Hepatocyte (in vitro differentiated cells): ENCODE measurements at regions not wholly inside any gene's neighbourhood (a gene's known extent, or its start where the extent isn't known, plus 50 kb on each side); places are given as distances from the start of the nearest gene placed in this dataset.

Experiments used
- DNase-seq: peaks from one replicate; pipeline ENCODE4 v3.0.0-alpha.2; 2016; ENCODE audit warnings: low spot score
- H2AFZ ChIP-seq: fragments of 200-600 bp; sonication (generic); 2 replicates; pipeline ENCODE4 v1.6.0; 2016; ENCODE audit warnings: antibody characterized with exemption, mild to moderate bottlenecking
- H3K27ac ChIP-seq: fragments of 200-600 bp; sonication (generic); 2 replicates; pipeline ENCODE4 v1.5.1; 2016; ENCODE audit warnings: mild to moderate bottlenecking
- H3K27me3 ChIP-seq: fragments of 200-600 bp; sonication (generic); 2 replicates; pipeline ENCODE4 v1.6.1; 2016
- H3K36me3 ChIP-seq: fragments of 200-600 bp; sonication (generic); replicated peaks from 2 replicates; pipeline ENCODE4 v1.5.1; 2016; ENCODE audit warnings: low read depth; ENCODE audit not compliant: insufficient read depth
- H3K4me1 ChIP-seq: fragments of 200-600 bp; sonication (generic); 2 replicates; pipeline ENCODE4 v1.5.1; 2016; ENCODE audit warnings: mild to moderate bottlenecking, moderate library complexity; ENCODE audit not compliant: insufficient read depth
- H3K4me2 ChIP-seq: fragments of 200-600 bp; sonication (generic); 2 replicates; pipeline ENCODE4 v1.6.0; 2016
- H3K4me3 ChIP-seq: fragments of 200-600 bp; sonication (generic); 2 replicates; pipeline ENCODE4 v1.5.1; 2016; ENCODE audit warnings: mild to moderate bottlenecking
- H3K79me2 ChIP-seq: fragments of 200-600 bp; sonication (generic); 2 replicates; pipeline ENCODE4 v1.6.0; 2017; ENCODE audit warnings: mild to moderate bottlenecking
- H3K9me2 ChIP-seq: fragments of 200-600 bp; sonication (generic); replicated peaks from 2 replicates; pipeline ENCODE4 v1.6.0; 2017; ENCODE audit warnings: mild to moderate bottlenecking; ENCODE audit not compliant: insufficient read depth
- H3K9me3 ChIP-seq: fragments of 200-600 bp; sonication (generic); 2 replicates; pipeline ENCODE4 v1.5.1; 2016; ENCODE audit warnings: low read depth, mild to moderate bottlenecking
- H4K20me1 ChIP-seq: fragments of 200-600 bp; sonication (generic); 2 replicates; pipeline ENCODE4 v1.6.0; 2016; ENCODE audit warnings: mild to moderate bottlenecking; ENCODE audit not compliant: insufficient read depth, poor library complexity, severe bottlenecking
- CTCF ChIP-seq: fragments of 200-600 bp; sonication (generic); IDR thresholded peaks from 2 replicates; pipeline ENCODE4 v1.5.1; 2016; ENCODE audit warnings: antibody characterized with exemption, mild to moderate bottlenecking; ENCODE audit not compliant: poor library complexity
- EZH2 ChIP-seq: fragments of 200-600 bp; sonication (generic); IDR thresholded peaks from 2 replicates; pipeline ENCODE4 v1.6.1; 2016; ENCODE audit warnings: antibody characterized with exemption, mild to moderate bottlenecking, borderline replicate concordance
- EZH2phosphoT487 ChIP-seq: fragments of 200-600 bp; sonication (generic); IDR thresholded peaks from one replicate; pipeline ENCODE4 v1.6.1; 2018; ENCODE audit warnings: antibody characterized with exemption, mild to moderate bottlenecking, low read depth, moderate library complexity; ENCODE audit not compliant: unreplicated experiment, severe bottlenecking
- WGBS: methylation state at CpG from one replicate; pipeline ENCODE4 v1.1.6; 2016; ENCODE audit warnings: low lambda C conversion rate; ENCODE audit errors: missing lambda C conversion rate; 5-methylcytosine and 5-hydroxymethylcytosine counted together

DNA sequence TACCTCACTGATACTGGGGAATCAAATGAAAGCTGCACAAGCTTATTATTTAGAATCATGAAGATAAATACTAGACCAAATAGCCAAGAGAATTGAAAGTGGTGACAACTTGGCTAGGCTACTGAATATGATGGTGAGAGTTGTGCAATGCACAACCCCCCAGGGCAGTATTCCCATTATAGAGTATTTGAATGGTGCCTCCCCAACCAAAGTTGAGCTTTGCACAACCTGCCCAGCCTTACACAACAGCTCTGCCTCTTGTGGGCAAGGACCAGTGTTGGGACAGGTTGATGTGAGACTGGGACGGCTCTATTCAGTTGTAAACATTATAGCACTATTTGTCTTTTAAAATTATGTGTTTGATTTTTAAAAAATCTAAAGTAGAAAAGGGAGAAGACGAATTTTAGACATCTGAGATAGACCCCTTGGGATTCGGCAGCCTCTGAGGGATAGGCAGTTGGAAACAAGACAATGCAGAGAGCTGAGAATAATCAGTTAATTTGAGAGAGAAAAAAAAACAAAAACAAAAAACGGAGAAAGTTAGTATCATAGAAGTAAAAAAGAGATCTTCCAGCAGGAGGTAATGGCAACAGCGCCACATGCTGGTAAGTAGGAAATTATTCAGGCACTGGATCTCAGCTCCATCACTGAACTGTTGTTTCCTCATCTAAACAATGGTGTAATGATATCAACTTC lies 91.0 kb upstream of the KCNA3 start:
- Histone ChIP-seq H3K4me1 (no peaks in the 10 kb centered on the region), H3K4me2 (no peak overlapping the region), H3K79me2 (no peaks in the 10 kb centered on the region), H3K36me3 (no peaks in the 10 kb centered on the region), H3K27me3 (peaks cover 12% of the 10 kb centered on the region), H3K9me2 (no peaks in the 10 kb centered on the region), H4K20me1 (no peaks in the 10 kb centered on the region), H2AFZ (no peak overlapping the region), H3K4me3 (no peak overlapping the region), H3K9me3 (no peaks in the 10 kb centered on the region), H3K27ac (no peak overlapping the region)
- peak; percentile 65 for DNase-seq
- 18% methylated on average over 5 of the region's 5 CpGs for WGBS
- TF ChIP-seq CTCF: peak; percentile 79
- TF ChIP-seq EZH2phosphoT487: no peak

- Histone ChIP-seq H3K27ac (no peak overlapping the region), H3K4me2 (no peak overlapping the region), H3K4me3 (no peak overlapping the region), H3K27me3 (peaks cover 18% of the 10 kb centered on the region), H4K20me1 (no peaks in the 10 kb centered on the region), H3K4me1 (no peaks in the 10 kb centered on the region), H3K9me3 (no peaks in the 10 kb centered on the region), H3K9me2 (no peaks in the 10 kb centered on the region), H2AFZ (no peak overlapping the region), H3K36me3 (no peaks in the 10 kb centered on the region), H3K79me2 (no peaks in the 10 kb centered on the region)
- WGBS: 84% methylated on average over 4 of the region's 4 CpGs
- no peak for DNase-seq
- TF ChIP-seq EZH2phosphoT487 (no peak), CTCF (no peak)
These were observed 88.4 kb upstream of the KCNA3 start for GRCh38 chr1:110763149-110763548.

GRCh38 chr1:110760321-110760720 lies 85.6 kb upstream of the KCNA3 start:
- no peaks in the 10 kb centered on the region for H4K20me1 ChIP-seq
- DNase-seq: no peak
- no peak overlapping the region for H2AFZ ChIP-seq
- WGBS: 70% methylated on average over 2 of the region's 2 CpGs
- peaks cover 20% of the 10 kb centered on the region for H3K27me3 ChIP-seq
- no peaks in the 10 kb centered on the region for H3K79me2 ChIP-seq
- H3K4me1 ChIP-seq: no peaks in the 10 kb centered on the region
- no peaks in the 10 kb centered on the region for H3K9me3 ChIP-seq
- no peak overlapping the region for H3K27ac ChIP-seq
- TF ChIP-seq EZH2phosphoT487 (no peak), EZH2 (no peak), CTCF (no peak)
- no peaks in the 10 kb centered on the region for H3K9me2 ChIP-seq
- H3K36me3 ChIP-seq: no peaks in the 10 kb centered on the region
- no peak overlapping the region for H3K4me2 ChIP-seq
- no peak overlapping the region for H3K4me3 ChIP-seq

GRCh38 chr1:110756506-110756905 lies 81.8 kb upstream of the KCNA3 start:
- H3K4me3 ChIP-seq: no peak overlapping the region
- peaks cover 14% of the 10 kb centered on the region for H3K27me3 ChIP-seq
- 80% methylated on average over 1 of the region's 1 CpG for WGBS
- no peak for DNase-seq
- no peak overlapping the region for H2AFZ ChIP-seq
- H3K4me1 ChIP-seq: no peaks in the 10 kb centered on the region
- H3K27ac ChIP-seq: no peak overlapping the region
- H4K20me1 ChIP-seq: no peaks in the 10 kb centered on the region
- no peaks in the 10 kb centered on the region for H3K9me3 ChIP-seq
- no peaks in the 10 kb centered on the region for H3K36me3 ChIP-seq
- H3K79me2 ChIP-seq: no peaks in the 10 kb centered on the region
- TF ChIP-seq EZH2 (no peak), CTCF (no peak), EZH2phosphoT487 (no peak)
- no peaks in the 10 kb centered on the region for H3K9me2 ChIP-seq
- no peak overlapping the region for H3K4me2 ChIP-seq
